ENCODE measurements at regions not wholly inside any gene's neighbourhood (a gene's known extent, or its start where the extent isn't known, plus 50 kb on each side); places are given as distances from the start of the nearest gene placed in this dataset.

- TF ChIP-seq, protein P1, sequence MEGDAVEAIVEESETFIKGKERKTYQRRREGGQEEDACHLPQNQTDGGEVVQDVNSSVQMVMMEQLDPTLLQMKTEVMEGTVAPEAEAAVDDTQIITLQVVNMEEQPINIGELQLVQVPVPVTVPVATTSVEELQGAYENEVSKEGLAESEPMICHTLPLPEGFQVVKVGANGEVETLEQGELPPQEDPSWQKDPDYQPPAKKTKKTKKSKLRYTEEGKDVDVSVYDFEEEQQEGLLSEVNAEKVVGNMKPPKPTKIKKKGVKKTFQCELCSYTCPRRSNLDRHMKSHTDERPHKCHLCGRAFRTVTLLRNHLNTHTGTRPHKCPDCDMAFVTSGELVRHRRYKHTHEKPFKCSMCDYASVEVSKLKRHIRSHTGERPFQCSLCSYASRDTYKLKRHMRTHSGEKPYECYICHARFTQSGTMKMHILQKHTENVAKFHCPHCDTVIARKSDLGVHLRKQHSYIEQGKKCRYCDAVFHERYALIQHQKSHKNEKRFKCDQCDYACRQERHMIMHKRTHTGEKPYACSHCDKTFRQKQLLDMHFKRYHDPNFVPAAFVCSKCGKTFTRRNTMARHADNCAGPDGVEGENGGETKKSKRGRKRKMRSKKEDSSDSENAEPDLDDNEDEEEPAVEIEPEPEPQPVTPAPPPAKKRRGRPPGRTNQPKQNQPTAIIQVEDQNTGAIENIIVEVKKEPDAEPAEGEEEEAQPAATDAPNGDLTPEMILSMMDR (IDR thresholded peaks at IDR 0.05) = no peak
- TF ChIP-seq POLR2A (IDR thresholded peaks at IDR 0.05) = no peak
These were observed 56.0 kb downstream of the RIN2 start for GRCh38 chr20:19813846-19814640.

Measured in testis (tissue), 2 donors.